ENCODE measurements at regions not wholly inside any gene's neighbourhood (a gene's known extent, or its start where the extent isn't known, plus 50 kb on each side); places are given as distances from the start of the nearest gene placed in this dataset.
A peak's percentile ranks its signal among the peaks of the same experiment; 100 is the strongest.

DNA sequence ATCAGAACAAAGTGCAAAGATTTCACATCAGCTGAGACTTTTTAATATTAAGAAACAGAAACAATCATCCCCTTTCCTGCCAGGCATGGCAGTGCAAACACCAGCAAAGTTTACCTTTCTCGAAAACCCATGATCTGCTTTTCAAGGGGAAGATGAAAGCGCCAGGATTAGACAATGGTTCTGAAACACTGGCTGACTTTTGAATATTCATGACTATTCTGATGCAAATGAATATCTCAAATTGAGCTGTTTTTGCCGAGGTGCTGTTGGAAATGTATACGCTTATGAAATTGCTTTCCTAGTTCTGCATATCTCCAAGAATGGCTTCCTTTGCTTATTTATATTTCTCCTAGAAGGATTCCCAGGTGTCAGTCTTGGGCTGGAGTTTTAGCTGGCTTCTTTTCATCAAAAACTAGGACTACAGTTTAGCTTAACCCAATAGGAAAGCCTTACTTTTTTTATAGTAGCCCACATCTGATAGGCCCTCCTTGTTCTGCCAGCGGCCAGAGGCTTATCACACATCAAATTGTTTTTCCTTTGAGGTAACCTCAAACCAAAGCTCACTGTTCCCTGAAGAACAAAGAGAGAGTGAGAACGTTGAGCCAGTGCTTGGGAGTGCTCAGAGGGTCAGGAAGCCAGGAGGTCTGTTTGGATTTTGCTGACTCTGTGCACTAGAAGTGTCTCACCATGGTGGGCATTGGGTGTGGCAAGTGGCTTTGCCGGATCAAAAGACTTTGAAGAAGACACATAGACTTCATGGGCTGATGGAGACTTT, 74.0 kb upstream of the PLCL2 start:
- no peak for DNase-seq (ENCODE audit: low read depth)
- TF ChIP-seq, protein P1, sequence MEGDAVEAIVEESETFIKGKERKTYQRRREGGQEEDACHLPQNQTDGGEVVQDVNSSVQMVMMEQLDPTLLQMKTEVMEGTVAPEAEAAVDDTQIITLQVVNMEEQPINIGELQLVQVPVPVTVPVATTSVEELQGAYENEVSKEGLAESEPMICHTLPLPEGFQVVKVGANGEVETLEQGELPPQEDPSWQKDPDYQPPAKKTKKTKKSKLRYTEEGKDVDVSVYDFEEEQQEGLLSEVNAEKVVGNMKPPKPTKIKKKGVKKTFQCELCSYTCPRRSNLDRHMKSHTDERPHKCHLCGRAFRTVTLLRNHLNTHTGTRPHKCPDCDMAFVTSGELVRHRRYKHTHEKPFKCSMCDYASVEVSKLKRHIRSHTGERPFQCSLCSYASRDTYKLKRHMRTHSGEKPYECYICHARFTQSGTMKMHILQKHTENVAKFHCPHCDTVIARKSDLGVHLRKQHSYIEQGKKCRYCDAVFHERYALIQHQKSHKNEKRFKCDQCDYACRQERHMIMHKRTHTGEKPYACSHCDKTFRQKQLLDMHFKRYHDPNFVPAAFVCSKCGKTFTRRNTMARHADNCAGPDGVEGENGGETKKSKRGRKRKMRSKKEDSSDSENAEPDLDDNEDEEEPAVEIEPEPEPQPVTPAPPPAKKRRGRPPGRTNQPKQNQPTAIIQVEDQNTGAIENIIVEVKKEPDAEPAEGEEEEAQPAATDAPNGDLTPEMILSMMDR (IDR thresholded peaks at IDR 0.05; ENCODE audit: insufficient read depth, low read depth, low read length), result no peak

GRCh38 chr3:16811950-16812349, 72.8 kb upstream of the PLCL2 start:
- H3K4me3 ChIP-seq (ENCODE audit: low read depth, low read length), result no peak overlapping the region

More for the DNA sequence above, 74.0 kb upstream of the PLCL2 start:
- H3K4me3 ChIP-seq (ENCODE audit: low read depth, low read length), result no peak overlapping the region

GRCh38 chr3:16813336-16813735, 71.4 kb upstream of the PLCL2 start:
- no peak for DNase-seq (ENCODE audit: low read depth)
- H3K4me3 ChIP-seq (ENCODE audit: low read depth, low read length), result no peak overlapping the region
- TF ChIP-seq, protein P1 (IDR thresholded peaks at IDR 0.05; ENCODE audit: insufficient read depth, low read depth, low read length), result no peak

More at GRCh38 chr3:16811950-16812349, 72.8 kb upstream of the PLCL2 start:
- TF ChIP-seq, protein P1 (IDR thresholded peaks at IDR 0.05; ENCODE audit: insufficient read depth, low read depth, low read length), result no peak
- DNase-seq (ENCODE audit: low read depth), result no peak

- TF ChIP-seq, protein P1 (IDR thresholded peaks at IDR 0.05; ENCODE audit: insufficient read depth, low read depth, low read length), result no peak
- no peak for DNase-seq (ENCODE audit: low read depth)
Measured at GRCh38 chr3:16816048-16816780, 68.5 kb upstream of the PLCL2 start.

GRCh38 chr3:16817197-16817596, 67.6 kb upstream of the PLCL2 start:
- TF ChIP-seq, protein P1 (IDR thresholded peaks at IDR 0.05; ENCODE audit: insufficient read depth, low read depth, low read length), result no peak
- peak; percentile 49 for DNase-seq (ENCODE audit: low read depth)
- H3K4me3 ChIP-seq (ENCODE audit: low read depth, low read length), result no peak overlapping the region

More at GRCh38 chr3:16816048-16816780, 68.5 kb upstream of the PLCL2 start:
- H3K4me3 ChIP-seq (ENCODE audit: low read depth, low read length), result no peak overlapping the region

- no peak for DNase-seq (ENCODE audit: low read depth)
- no peak overlapping the region for H3K4me3 ChIP-seq (ENCODE audit: low read depth, low read length)
- TF ChIP-seq, protein P1 (IDR thresholded peaks at IDR 0.05; ENCODE audit: insufficient read depth, low read depth, low read length), result no peak
Measured at GRCh38 chr3:16818194-16818593, 66.6 kb upstream of the PLCL2 start.
